BJ (cell line): ENCODE measurements at regions not wholly inside any gene's neighbourhood (a gene's known extent, or its start where the extent isn't known, plus 50 kb on each side); places are given as distances from the start of the nearest gene placed in this dataset.

ENCODE experiments used
- CTCF ChIA-PET: fragments of 350-600 bp; formaldehyde crosslinking; extraction: SDS; loops from one replicate; lab custom pipeline; 2021; ENCODE audit warnings: antibody characterized with exemption, inconsistent platforms; lab: Yijun Ruan, JAX
- POLR2A ChIA-PET: fragments of 300-600 bp; sonication (Branson Sonifier 250); formaldehyde crosslinking; extraction: SDS; loops from one replicate; lab custom pipeline; 2021; ENCODE audit warnings: antibody characterized with exemption; lab: Charles Lee
- DNase-seq: peaks from one replicate; pipeline ENCODE4 v3.0.0-alpha.2; 2011; ENCODE audit warnings: low read depth
- H3K27me3 ChIP-seq: 2 replicates; pipeline ENCODE4 v1.6.0; 2011; ENCODE audit warnings: low read length; ENCODE audit not compliant: control insufficient read depth, insufficient read depth
- H3K36me3 ChIP-seq: 2 replicates; pipeline ENCODE4 v1.5.1; 2011; ENCODE audit warnings: low read length; ENCODE audit not compliant: control insufficient read depth, insufficient read depth
- H3K4me3 ChIP-seq: 2 replicates; pipeline ENCODE4 v1.5.1; 2011; ENCODE audit warnings: low read depth, mild to moderate bottlenecking, control low read depth, low read length
- CTCF ChIP-seq: IDR thresholded peaks from 2 replicates; pipeline ENCODE4 v1.5.1; 2011; ENCODE audit warnings: low read depth, mild to moderate bottlenecking, control low read depth, inconsistent platforms, low read length, moderate library complexity; ENCODE audit not compliant: insufficient read depth

- POLR2A ChIA-PET: no interaction called here
- no peak for DNase-seq
- no peak for TF ChIP-seq CTCF
- CTCF ChIA-PET: no interaction called here
- Histone ChIP-seq H3K4me3 (no peak overlapping the region), H3K36me3 (no peaks in the 10 kb centered on the region), H3K27me3 (no peaks in the 10 kb centered on the region)
Measured at GRCh38 chr10:61329854-61330253, 123.3 kb downstream of the TMEM26 start.

- Histone ChIP-seq H3K36me3 (no peaks in the 10 kb centered on the region), H3K4me3 (no peak overlapping the region), H3K27me3 (no peaks in the 10 kb centered on the region)
- no peak for TF ChIP-seq CTCF
- ChIA-PET CTCF (interaction anchor here (0.7 kb wide), 1 partner anchor 423 kb away, joined by 3 read pairs; no protein-coding TSS in a partner anchor), POLR2A (no interaction called here)
- no peak for DNase-seq
Measured at GRCh38 chr10:61325223-61325960, 127.8 kb downstream of the TMEM26 start.

- TF ChIP-seq CTCF: no peak
- H3K4me3 ChIP-seq: no peak overlapping the region
- CTCF ChIA-PET: no interaction called here
- no peaks in the 10 kb centered on the region for H3K27me3 ChIP-seq
- no peak for DNase-seq
- POLR2A ChIA-PET: no interaction called here
- no peaks in the 10 kb centered on the region for H3K36me3 ChIP-seq
Measured at GRCh38 chr10:61323726-61324125, 129.5 kb downstream of the TMEM26 start.

- no peak overlapping the region for H3K4me3 ChIP-seq
- CTCF ChIA-PET: interaction anchor here (1.9 kb wide), 1 partner anchor 10 kb away, joined by 4 read pairs; no protein-coding TSS in a partner anchor
- POLR2A ChIA-PET: no interaction called here
Measured at GRCh38 chr10:61321041-61321857, 131.9 kb downstream of the TMEM26 start.

More at GRCh38 chr10:61321041-61321857, 131.9 kb downstream of the TMEM26 start:
- no peak for DNase-seq
- no peaks in the 10 kb centered on the region for H3K27me3 ChIP-seq
- no peak for TF ChIP-seq CTCF
- no peaks in the 10 kb centered on the region for H3K36me3 ChIP-seq
